ENCODE measurements at regions not wholly inside any gene's neighbourhood (a gene's known extent, or its start where the extent isn't known, plus 50 kb on each side); places are given as distances from the start of the nearest gene placed in this dataset.

DNA sequence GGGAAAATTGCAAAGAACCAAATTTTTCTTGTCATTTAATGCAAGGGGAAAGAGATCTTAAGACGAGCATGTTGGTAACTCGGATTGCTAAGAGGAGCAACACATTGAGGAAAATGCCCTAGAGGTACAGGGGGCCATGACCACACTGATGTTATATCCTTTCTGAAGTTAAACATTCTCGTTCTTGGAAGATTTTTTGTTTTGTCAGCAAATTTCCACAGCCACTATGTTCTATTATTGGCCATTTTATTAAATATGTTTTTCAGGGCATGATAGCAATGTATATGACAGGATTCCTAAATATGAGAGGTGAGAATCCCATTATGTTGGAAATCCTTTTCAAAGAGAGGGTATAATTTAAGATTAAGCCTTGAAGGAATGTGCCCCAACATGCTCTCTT is 627.2 kb upstream of the PKN2 start:
- TF ChIP-seq, protein P1, sequence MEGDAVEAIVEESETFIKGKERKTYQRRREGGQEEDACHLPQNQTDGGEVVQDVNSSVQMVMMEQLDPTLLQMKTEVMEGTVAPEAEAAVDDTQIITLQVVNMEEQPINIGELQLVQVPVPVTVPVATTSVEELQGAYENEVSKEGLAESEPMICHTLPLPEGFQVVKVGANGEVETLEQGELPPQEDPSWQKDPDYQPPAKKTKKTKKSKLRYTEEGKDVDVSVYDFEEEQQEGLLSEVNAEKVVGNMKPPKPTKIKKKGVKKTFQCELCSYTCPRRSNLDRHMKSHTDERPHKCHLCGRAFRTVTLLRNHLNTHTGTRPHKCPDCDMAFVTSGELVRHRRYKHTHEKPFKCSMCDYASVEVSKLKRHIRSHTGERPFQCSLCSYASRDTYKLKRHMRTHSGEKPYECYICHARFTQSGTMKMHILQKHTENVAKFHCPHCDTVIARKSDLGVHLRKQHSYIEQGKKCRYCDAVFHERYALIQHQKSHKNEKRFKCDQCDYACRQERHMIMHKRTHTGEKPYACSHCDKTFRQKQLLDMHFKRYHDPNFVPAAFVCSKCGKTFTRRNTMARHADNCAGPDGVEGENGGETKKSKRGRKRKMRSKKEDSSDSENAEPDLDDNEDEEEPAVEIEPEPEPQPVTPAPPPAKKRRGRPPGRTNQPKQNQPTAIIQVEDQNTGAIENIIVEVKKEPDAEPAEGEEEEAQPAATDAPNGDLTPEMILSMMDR (IDR thresholded peaks at IDR 0.05) = no peak
- TF ChIP-seq POLR2AphosphoS5 (IDR thresholded peaks at IDR 0.05; ENCODE audit: insufficient read depth in 1 of 2, low read depth in 1 of 2) (no peak), POLR2A (IDR thresholded peaks at IDR 0.05) (no peak)
